ENCODE measurements at regions not wholly inside any gene's neighbourhood (a gene's known extent, or its start where the extent isn't known, plus 50 kb on each side); places are given as distances from the start of the nearest gene placed in this dataset.

DNA sequence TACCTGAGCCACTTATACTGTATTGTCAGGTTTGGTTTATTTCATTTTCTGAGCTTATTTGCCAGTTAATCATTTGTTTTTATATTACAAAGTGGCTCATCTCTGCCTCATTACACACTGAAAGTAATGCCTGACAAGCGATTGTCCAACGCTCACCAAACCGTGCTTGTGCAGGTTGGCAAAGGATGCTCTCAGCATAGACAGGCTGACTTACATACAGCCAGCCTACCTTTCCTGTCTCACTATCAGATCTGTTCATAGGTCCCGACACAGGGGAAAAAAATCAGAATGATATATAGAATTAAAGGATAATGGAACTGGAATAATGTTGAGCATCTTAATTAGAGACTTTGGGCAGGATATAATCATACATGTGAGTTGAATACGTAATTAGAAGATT is 739.7 kb upstream of the RIOK2 start:
- TF ChIP-seq POLR2A (IDR thresholded peaks at IDR 0.05; ENCODE audit: low read depth) (no peak), CTCF (IDR thresholded peaks at IDR 0.05) (no peak)
